VCaP (cell line): ENCODE measurements at regions not wholly inside any gene's neighbourhood (a gene's known extent, or its start where the extent isn't known, plus 50 kb on each side); places are given as distances from the start of the nearest gene placed in this dataset.

Source experiments
- H3K27ac ChIP-seq: fragments of 450-650 bp; 2 replicates; pipeline ENCODE4 v1.5.1; 2017
- CTCF ChIP-seq: fragments of 450-650 bp; conservative IDR thresholded peaks from 2 replicates; pipeline ENCODE4 v1.5.1; 2017; ENCODE audit warnings: mild to moderate bottlenecking, moderate library complexity

- TF ChIP-seq CTCF, result no peak
- H3K27ac ChIP-seq, result no peak overlapping the region
These were observed 342.0 kb downstream of the EN1 start for GRCh38 chr2:118505436-118505835.

- TF ChIP-seq CTCF, result no peak
- H3K27ac ChIP-seq, result no peak overlapping the region
These were observed 345.3 kb downstream of the EN1 start for GRCh38 chr2:118502106-118502505.

GRCh38 chr2:118498943-118499342 lies 348.5 kb downstream of the EN1 start:
- H3K27ac ChIP-seq, result no peak overlapping the region
- TF ChIP-seq CTCF, result no peak

- H3K27ac ChIP-seq, result no peak overlapping the region
- no peak for TF ChIP-seq CTCF
These were observed 350.4 kb downstream of the EN1 start for GRCh38 chr2:118496870-118497611.

GRCh38 chr2:118496467-118496866 lies 351.0 kb downstream of the EN1 start:
- no peak for TF ChIP-seq CTCF
- H3K27ac ChIP-seq, result no peak overlapping the region

- no peak overlapping the region for H3K27ac ChIP-seq
- no peak for TF ChIP-seq CTCF
These were observed 352.2 kb downstream of the EN1 start for GRCh38 chr2:118495290-118495689.

- no peak for TF ChIP-seq CTCF
- no peak overlapping the region for H3K27ac ChIP-seq
These were observed 354.2 kb downstream of the EN1 start for GRCh38 chr2:118493213-118493612.
